PC-3 (cell line): ENCODE measurements at regions not wholly inside any gene's neighbourhood (a gene's known extent, or its start where the extent isn't known, plus 50 kb on each side); places are given as distances from the start of the nearest gene placed in this dataset.

Source experiments
- ATAC-seq: fragments of 200-7000 bp; cut with Tn5 transposase; 2 replicates; pipeline ENCODE4 v1.9.1; 2020; ENCODE audit warnings: mild to moderate bottlenecking, moderate library complexity
- BruUV-seq: library from RNA; stranded (reverse); fragments of 400-500 nt; replicated peaks from 2 replicates; lab custom pipeline; 2021; lab: Mats Ljungman, UMichigan
- CTCF ChIA-PET: fragments of 300-600 bp; sonication (Branson Sonifier 250); formaldehyde crosslinking; loops from one replicate; lab custom pipeline; 2022; ENCODE audit warnings: antibody characterized with exemption; lab: Charles Lee
- POLR2A ChIA-PET: fragments of 300-600 bp; sonication (Branson Sonifier 250); formaldehyde crosslinking; loops from one replicate; lab custom pipeline; 2022; ENCODE audit warnings: antibody characterized with exemption; ENCODE audit not compliant: unreplicated experiment; lab: Charles Lee
- DNase-seq: peaks from one replicate; pipeline ENCODE4 v3.0.0-alpha.2; 2015
- H2AFZ ChIP-seq: fragments of 300-600 bp; sonication (generic); 2 replicates; pipeline ENCODE4 v1.6.0; 2016; ENCODE audit warnings: antibody characterized with exemption, low read length
- H3F3A ChIP-seq: fragments of 300-600 bp; sonication (generic); one replicate; pipeline ENCODE4 v1.6.0; 2017; ENCODE audit warnings: antibody characterized with exemption, low read length, control low read depth, mild to moderate bottlenecking; ENCODE audit not compliant: unreplicated experiment
- H3K27ac ChIP-seq: fragments of 300-600 bp; sonication (generic); 2 replicates; pipeline ENCODE4 v1.5.1; 2016; ENCODE audit warnings: mild to moderate bottlenecking, low read length
- H3K27me3 ChIP-seq: fragments of 300-600 bp; sonication (generic); 2 replicates; pipeline ENCODE4 v1.6.1; 2016; ENCODE audit warnings: low read length, mixed read lengths
- H3K36me3 ChIP-seq: fragments of 300-600 bp; sonication (generic); 2 replicates; pipeline ENCODE4 v1.6.1; 2016; ENCODE audit warnings: low read depth, mixed run types, low read length, mixed read lengths
- H3K4me1 ChIP-seq: fragments of 300-600 bp; sonication (generic); 2 replicates; pipeline ENCODE4 v1.5.1; 2016; ENCODE audit warnings: low read length; ENCODE audit not compliant: insufficient read depth
- H3K4me2 ChIP-seq: fragments of 300-600 bp; sonication (generic); 2 replicates; pipeline ENCODE4 v1.6.0; 2016; ENCODE audit warnings: low read length
- H3K4me3 ChIP-seq: fragments of 300-600 bp; sonication (generic); 2 replicates; pipeline ENCODE4 v1.5.1; 2016; ENCODE audit warnings: mild to moderate bottlenecking, low read length, mixed read lengths
- H3K79me2 ChIP-seq: fragments of 300-600 bp; sonication (generic); 2 replicates; pipeline ENCODE4 v1.6.1; 2017; ENCODE audit warnings: low read length, mixed read lengths
- H3K9ac ChIP-seq: fragments of 300-600 bp; sonication (generic); 2 replicates; pipeline ENCODE4 v1.6.0; 2016; ENCODE audit warnings: mild to moderate bottlenecking, low read length
- H3K9me2 ChIP-seq: fragments of 300-600 bp; sonication (generic); replicated peaks from 2 replicates; pipeline ENCODE4 v1.6.1; 2016; ENCODE audit warnings: mixed run types, low read length, mixed read lengths
- H3K9me3 ChIP-seq: fragments of 300-600 bp; sonication (generic); 2 replicates; pipeline ENCODE4 v1.6.1; 2016; ENCODE audit warnings: low read length, mixed read lengths
- H4K20me1 ChIP-seq: fragments of 300-600 bp; sonication (generic); 2 replicates; pipeline ENCODE4 v1.6.1; 2016; ENCODE audit warnings: low read length, mixed read lengths
- EZH2 ChIP-seq: fragments of 300-600 bp; sonication (generic); IDR thresholded peaks from one replicate; pipeline ENCODE4 v1.6.1; 2017; ENCODE audit warnings: antibody characterized with exemption, mild to moderate bottlenecking, low read length; ENCODE audit not compliant: unreplicated experiment
- EZH2phosphoT487 ChIP-seq: fragments of 300-600 bp; sonication (generic); IDR thresholded peaks from 2 replicates; pipeline ENCODE4 v1.6.1; 2018; ENCODE audit warnings: mild to moderate bottlenecking, antibody characterized with exemption, low read length, borderline replicate concordance
- intact Hi-C: fragments of 100-400 bp; cut with micrococcal nuclease; formaldehyde crosslinking; loops from 2 replicates; pipeline ENCODE4 v1.9.0; 2023
- TF ChIP-seq, protein P1 (sequence below): fragments of 300-600 bp; sonication (generic); conservative IDR thresholded peaks from 2 replicates; pipeline ENCODE4 v1.5.1; 2017; ENCODE audit warnings: antibody characterized with exemption, low read depth, mild to moderate bottlenecking, low read length

DNA sequence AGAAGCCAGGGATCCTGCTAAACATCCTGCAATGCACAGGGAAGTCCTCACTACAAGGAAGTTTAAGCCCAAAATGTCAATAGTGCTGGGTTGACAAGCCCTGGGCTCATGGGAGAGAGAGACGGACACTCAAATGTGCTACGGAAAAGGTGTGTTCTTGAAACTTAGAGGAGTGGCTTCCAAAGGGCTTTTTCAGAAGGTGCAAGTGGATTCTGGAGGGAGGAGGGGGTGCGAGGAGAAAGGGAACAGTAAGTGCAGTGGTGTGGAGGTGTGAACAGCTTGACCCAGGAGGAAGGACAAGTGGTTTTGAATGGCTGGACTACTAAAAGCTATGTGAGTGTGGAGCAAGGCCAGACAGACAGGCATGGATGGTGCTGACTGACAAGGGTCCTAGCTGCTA, 50.4 kb upstream of the CECR2 start:
- no peaks in the 10 kb centered on the region for H3K79me2 ChIP-seq
- H3K36me3 ChIP-seq: no peaks in the 10 kb centered on the region
- H3K27ac ChIP-seq: no peak overlapping the region
- peaks cover 15% of the 10 kb centered on the region; the same call in 1 of the 2 replicates for H3K27me3 ChIP-seq
- no peaks in the 10 kb centered on the region for H4K20me1 ChIP-seq
- intact Hi-C loops: no loop called here
- no peak overlapping the region for H3K4me2 ChIP-seq
- TF ChIP-seq EZH2phosphoT487 (no peak), EZH2 (no peak)
- TF ChIP-seq, protein P1, sequence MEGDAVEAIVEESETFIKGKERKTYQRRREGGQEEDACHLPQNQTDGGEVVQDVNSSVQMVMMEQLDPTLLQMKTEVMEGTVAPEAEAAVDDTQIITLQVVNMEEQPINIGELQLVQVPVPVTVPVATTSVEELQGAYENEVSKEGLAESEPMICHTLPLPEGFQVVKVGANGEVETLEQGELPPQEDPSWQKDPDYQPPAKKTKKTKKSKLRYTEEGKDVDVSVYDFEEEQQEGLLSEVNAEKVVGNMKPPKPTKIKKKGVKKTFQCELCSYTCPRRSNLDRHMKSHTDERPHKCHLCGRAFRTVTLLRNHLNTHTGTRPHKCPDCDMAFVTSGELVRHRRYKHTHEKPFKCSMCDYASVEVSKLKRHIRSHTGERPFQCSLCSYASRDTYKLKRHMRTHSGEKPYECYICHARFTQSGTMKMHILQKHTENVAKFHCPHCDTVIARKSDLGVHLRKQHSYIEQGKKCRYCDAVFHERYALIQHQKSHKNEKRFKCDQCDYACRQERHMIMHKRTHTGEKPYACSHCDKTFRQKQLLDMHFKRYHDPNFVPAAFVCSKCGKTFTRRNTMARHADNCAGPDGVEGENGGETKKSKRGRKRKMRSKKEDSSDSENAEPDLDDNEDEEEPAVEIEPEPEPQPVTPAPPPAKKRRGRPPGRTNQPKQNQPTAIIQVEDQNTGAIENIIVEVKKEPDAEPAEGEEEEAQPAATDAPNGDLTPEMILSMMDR: no peak
- no peaks in the 10 kb centered on the region for H3F3A ChIP-seq
- POLR2A ChIA-PET: no interaction called here
- no TSS peak for BruUV-seq
- H2AFZ ChIP-seq: no peak overlapping the region
- H3K9ac ChIP-seq: no peak overlapping the region
- H3K4me1 ChIP-seq: no peaks in the 10 kb centered on the region
- no peaks in the 10 kb centered on the region for H3K9me3 ChIP-seq
- H3K4me3 ChIP-seq: no peak overlapping the region
- DNase-seq (no peak), ATAC-seq (no peak)
- CTCF ChIA-PET: no interaction called here
- H3K9me2 ChIP-seq: no peaks in the 10 kb centered on the region

- no TSS peak for BruUV-seq
These were observed 54.0 kb upstream of the CECR2 start for GRCh38 chr22:17315310-17315709.

GRCh38 chr22:17314487-17314886, 54.8 kb upstream of the CECR2 start:
- no peak for ATAC-seq
- H3K27ac ChIP-seq: no peak overlapping the region
- H4K20me1 ChIP-seq: no peaks in the 10 kb centered on the region
- DNase-seq: no peak
- no peak overlapping the region for H3K4me2 ChIP-seq
- ChIA-PET POLR2A (no interaction called here), CTCF (no interaction called here)
- no peaks in the 10 kb centered on the region for H3K9me2 ChIP-seq
- no peaks in the 10 kb centered on the region for H3K4me1 ChIP-seq
- no peak overlapping the region for H2AFZ ChIP-seq
- peaks cover 40% of the 10 kb centered on the region for H3K27me3 ChIP-seq
- H3K79me2 ChIP-seq: no peaks in the 10 kb centered on the region
- H3F3A ChIP-seq: no peaks in the 10 kb centered on the region
- H3K9ac ChIP-seq: no peak overlapping the region
- TF ChIP-seq, protein P1: no peak
- TF ChIP-seq EZH2 (no peak), EZH2phosphoT487 (no peak)
- no TSS peak for BruUV-seq
- intact Hi-C loops: no loop called here
- no peak overlapping the region for H3K4me3 ChIP-seq
- H3K9me3 ChIP-seq: no peaks in the 10 kb centered on the region
- H3K36me3 ChIP-seq: no peaks in the 10 kb centered on the region

More at GRCh38 chr22:17315310-17315709, 54.0 kb upstream of the CECR2 start:
- Histone ChIP-seq H3F3A (no peaks in the 10 kb centered on the region), H3K27ac (no peak overlapping the region), H3K79me2 (no peaks in the 10 kb centered on the region), H3K36me3 (no peaks in the 10 kb centered on the region), H3K4me1 (no peaks in the 10 kb centered on the region), H3K27me3 (peaks cover 40% of the 10 kb centered on the region), H3K4me2 (no peak overlapping the region), H2AFZ (no peak overlapping the region), H3K9me2 (no peaks in the 10 kb centered on the region), H3K9me3 (no peaks in the 10 kb centered on the region), H3K4me3 (no peak overlapping the region), H4K20me1 (no peaks in the 10 kb centered on the region), H3K9ac (no peak overlapping the region)
- CTCF ChIA-PET: no interaction called here
- no peak for DNase-seq
- ATAC-seq: no peak
- POLR2A ChIA-PET: no interaction called here
- intact Hi-C loops: no loop called here
- no peak for TF ChIP-seq EZH2phosphoT487
- no peak for TF ChIP-seq EZH2
